KMS-11 (cell line): ENCODE measurements at regions not wholly inside any gene's neighbourhood (a gene's known extent, or its start where the extent isn't known, plus 50 kb on each side); places are given as distances from the start of the nearest gene placed in this dataset.

Source experiments
- H2AFZ ChIP-seq: fragments of 200-600 bp; sonication (generic); 2 replicates; pipeline ENCODE4 v1.6.1; 2016; ENCODE audit warnings: antibody characterized with exemption, mixed run types, low read depth
- H3K27ac ChIP-seq: fragments of 200-600 bp; sonication (generic); 2 replicates; pipeline ENCODE4 v1.6.1; 2016; ENCODE audit warnings: mild to moderate bottlenecking, mixed run types
- H3K27me3 ChIP-seq: fragments of 200-600 bp; sonication (generic); 2 replicates; pipeline ENCODE4 v1.6.1; 2017; ENCODE audit warnings: mild to moderate bottlenecking, low read depth, mixed run types, moderate library complexity; ENCODE audit not compliant: insufficient read depth
- H3K36me3 ChIP-seq: fragments of 200-600 bp; sonication (generic); 2 replicates; pipeline ENCODE4 v1.6.1; 2017; ENCODE audit warnings: mild to moderate bottlenecking, mixed run types; ENCODE audit not compliant: insufficient read depth
- H3K4me1 ChIP-seq: fragments of 200-600 bp; sonication (generic); 2 replicates; pipeline ENCODE4 v1.6.1; 2016; ENCODE audit warnings: mild to moderate bottlenecking, low read depth, mixed run types; ENCODE audit not compliant: poor library complexity, severe bottlenecking
- H3K4me2 ChIP-seq: fragments of 200-600 bp; sonication (generic); 2 replicates; pipeline ENCODE4 v1.7.0; 2016; ENCODE audit warnings: mild to moderate bottlenecking, mixed run types
- H3K4me3 ChIP-seq: fragments of 200-600 bp; sonication (generic); IDR thresholded peaks from 2 replicates; pipeline ENCODE4 v1.6.1; 2017; ENCODE audit warnings: low read depth, low read length, mixed read lengths; ENCODE audit not compliant: insufficient read depth
- H3K79me2 ChIP-seq: fragments of 200-600 bp; sonication (generic); 2 replicates; pipeline ENCODE4 v1.6.1; 2016; ENCODE audit warnings: low read depth, mixed run types; ENCODE audit not compliant: insufficient read depth
- H3K9ac ChIP-seq: fragments of 200-600 bp; sonication (generic); 2 replicates; pipeline ENCODE4 v1.6.1; 2016; ENCODE audit warnings: mild to moderate bottlenecking, mixed run types
- H4K20me1 ChIP-seq: fragments of 200-600 bp; sonication (generic); 2 replicates; pipeline ENCODE4 v1.6.1; 2016; ENCODE audit warnings: mild to moderate bottlenecking, mixed run types; ENCODE audit not compliant: insufficient read depth
- TF ChIP-seq, protein P1 (sequence below): fragments of 200-600 bp; sonication (generic); conservative IDR thresholded peaks from 2 replicates; pipeline ENCODE4 v1.6.1; 2017; ENCODE audit warnings: low read depth, mild to moderate bottlenecking, antibody characterized with exemption, low read length, moderate library complexity, mixed read lengths

DNA sequence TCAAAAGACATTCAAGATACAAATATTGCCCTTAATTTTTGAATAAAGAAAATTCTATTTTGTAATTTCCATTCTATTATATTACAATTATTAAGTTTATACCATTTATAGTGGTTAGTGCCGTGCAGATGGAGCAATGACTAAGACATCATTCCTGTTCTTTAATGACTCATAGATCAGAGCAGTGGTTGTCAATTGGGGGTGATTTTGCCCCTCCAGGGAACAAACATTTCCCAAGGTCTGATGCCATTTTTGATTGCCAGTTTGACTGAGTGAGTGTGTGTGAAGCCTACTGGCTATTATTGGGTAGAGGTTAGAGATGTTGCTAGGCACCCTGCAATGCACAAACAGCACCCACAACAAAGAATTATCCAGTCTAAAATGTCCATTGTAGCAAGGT, 97.9 kb upstream of the DDIT4L start:
- H3K4me1 ChIP-seq, result no peaks in the 10 kb centered on the region
- H3K79me2 ChIP-seq, result no peaks in the 10 kb centered on the region
- H3K36me3 ChIP-seq, result no peaks in the 10 kb centered on the region
- no peak overlapping the region for H3K9ac ChIP-seq
- H3K4me3 ChIP-seq, result no peak overlapping the region
- no peak overlapping the region for H2AFZ ChIP-seq
- no peak overlapping the region for H3K27ac ChIP-seq
- no peaks in the 10 kb centered on the region for H4K20me1 ChIP-seq
- H3K4me2 ChIP-seq, result no peak overlapping the region
- TF ChIP-seq, protein P1, sequence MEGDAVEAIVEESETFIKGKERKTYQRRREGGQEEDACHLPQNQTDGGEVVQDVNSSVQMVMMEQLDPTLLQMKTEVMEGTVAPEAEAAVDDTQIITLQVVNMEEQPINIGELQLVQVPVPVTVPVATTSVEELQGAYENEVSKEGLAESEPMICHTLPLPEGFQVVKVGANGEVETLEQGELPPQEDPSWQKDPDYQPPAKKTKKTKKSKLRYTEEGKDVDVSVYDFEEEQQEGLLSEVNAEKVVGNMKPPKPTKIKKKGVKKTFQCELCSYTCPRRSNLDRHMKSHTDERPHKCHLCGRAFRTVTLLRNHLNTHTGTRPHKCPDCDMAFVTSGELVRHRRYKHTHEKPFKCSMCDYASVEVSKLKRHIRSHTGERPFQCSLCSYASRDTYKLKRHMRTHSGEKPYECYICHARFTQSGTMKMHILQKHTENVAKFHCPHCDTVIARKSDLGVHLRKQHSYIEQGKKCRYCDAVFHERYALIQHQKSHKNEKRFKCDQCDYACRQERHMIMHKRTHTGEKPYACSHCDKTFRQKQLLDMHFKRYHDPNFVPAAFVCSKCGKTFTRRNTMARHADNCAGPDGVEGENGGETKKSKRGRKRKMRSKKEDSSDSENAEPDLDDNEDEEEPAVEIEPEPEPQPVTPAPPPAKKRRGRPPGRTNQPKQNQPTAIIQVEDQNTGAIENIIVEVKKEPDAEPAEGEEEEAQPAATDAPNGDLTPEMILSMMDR, result no peak
- no peaks in the 10 kb centered on the region for H3K27me3 ChIP-seq

DNA sequence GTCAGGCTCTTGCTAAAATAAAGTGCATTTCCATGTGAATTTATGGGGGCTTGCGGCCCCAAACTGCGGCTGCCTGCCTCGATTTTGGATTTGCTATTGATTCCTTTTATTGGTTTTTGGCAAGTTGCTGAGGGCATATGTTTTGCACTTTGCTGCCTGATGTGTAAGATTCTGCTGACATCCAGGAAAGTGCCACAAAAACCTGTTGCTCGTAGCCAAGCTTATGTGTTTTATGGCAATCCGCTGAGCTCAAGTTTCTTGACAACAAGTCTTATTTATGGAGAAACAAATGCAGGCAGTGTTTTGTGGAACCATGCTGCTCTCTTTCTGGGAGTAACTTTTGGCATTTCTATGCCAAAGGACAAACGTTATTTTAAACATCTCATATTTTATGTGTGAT, 97.3 kb upstream of the DDIT4L start:
- no peaks in the 10 kb centered on the region for H3K27me3 ChIP-seq
- no peak overlapping the region for H3K9ac ChIP-seq
- H3K27ac ChIP-seq, result no peak overlapping the region
- no peaks in the 10 kb centered on the region for H3K79me2 ChIP-seq
- H2AFZ ChIP-seq, result no peak overlapping the region
- no peak overlapping the region for H3K4me2 ChIP-seq
- TF ChIP-seq, protein P1, result no peak
- no peaks in the 10 kb centered on the region for H4K20me1 ChIP-seq
- no peaks in the 10 kb centered on the region for H3K36me3 ChIP-seq
- H3K4me3 ChIP-seq, result no peak overlapping the region
- H3K4me1 ChIP-seq, result no peaks in the 10 kb centered on the region

DNA sequence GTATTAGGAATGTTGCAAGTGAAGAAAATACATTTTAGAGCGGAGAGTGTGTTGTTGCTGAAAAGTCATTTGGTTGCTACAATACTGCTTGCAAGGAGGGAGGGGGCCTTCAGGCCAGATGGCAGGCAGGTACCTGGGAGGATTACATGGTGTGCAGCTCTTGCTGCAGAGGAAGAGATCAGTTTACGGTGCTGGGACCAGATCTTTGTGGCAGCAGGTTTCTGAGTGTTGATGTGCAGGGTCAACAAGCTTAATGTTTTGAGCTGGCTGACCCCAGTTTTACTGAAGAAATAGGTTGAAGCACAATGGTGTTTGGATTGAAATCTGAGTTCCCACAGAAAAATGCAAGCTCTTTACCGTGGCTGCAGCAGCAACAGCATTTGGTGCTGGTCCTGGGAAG, 96.4 kb upstream of the DDIT4L start:
- H3K36me3 ChIP-seq, result no peaks in the 10 kb centered on the region
- H3K9ac ChIP-seq, result no peak overlapping the region
- no peaks in the 10 kb centered on the region for H3K4me1 ChIP-seq
- H3K4me2 ChIP-seq, result no peak overlapping the region
- no peaks in the 10 kb centered on the region for H3K79me2 ChIP-seq
- H3K27ac ChIP-seq, result no peak overlapping the region
- H3K4me3 ChIP-seq, result no peak overlapping the region
- no peaks in the 10 kb centered on the region for H4K20me1 ChIP-seq
- no peak overlapping the region for H2AFZ ChIP-seq
- H3K27me3 ChIP-seq, result no peaks in the 10 kb centered on the region
- TF ChIP-seq, protein P1, result no peak

DNA sequence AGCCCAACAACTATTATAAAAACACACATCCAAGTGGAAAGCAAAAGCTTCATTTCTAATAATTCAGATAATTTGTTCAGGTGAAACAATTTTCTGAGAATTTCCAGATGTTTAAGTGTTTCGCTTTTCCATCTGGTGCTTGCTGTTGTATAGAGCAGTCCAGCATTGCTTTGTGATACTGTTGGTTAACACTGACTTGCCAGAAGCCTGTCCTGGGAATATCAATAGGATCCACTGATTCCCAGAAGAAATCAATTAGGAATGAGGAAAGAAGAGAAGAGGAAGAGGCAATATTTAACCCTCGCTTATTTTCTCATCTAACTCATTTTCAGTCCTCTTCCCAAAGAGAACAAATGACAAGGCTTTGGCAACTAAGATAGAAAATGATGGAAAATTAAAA, 94.9 kb upstream of the DDIT4L start:
- no peak overlapping the region for H3K27ac ChIP-seq
- no peak overlapping the region for H3K4me2 ChIP-seq
- no peak overlapping the region for H3K9ac ChIP-seq
- no peaks in the 10 kb centered on the region for H4K20me1 ChIP-seq
- H3K4me1 ChIP-seq, result no peaks in the 10 kb centered on the region
- no peaks in the 10 kb centered on the region for H3K79me2 ChIP-seq
- no peaks in the 10 kb centered on the region for H3K27me3 ChIP-seq
- no peak overlapping the region for H2AFZ ChIP-seq
- no peaks in the 10 kb centered on the region for H3K36me3 ChIP-seq
- TF ChIP-seq, protein P1, result no peak
- H3K4me3 ChIP-seq, result no peak overlapping the region
